ENCODE measurements at regions not wholly inside any gene's neighbourhood (a gene's known extent, or its start where the extent isn't known, plus 50 kb on each side); places are given as distances from the start of the nearest gene placed in this dataset.
"Not testable (repeated sequence)": the region's sequence is repeated elsewhere in the genome, so short reads cannot be mapped to it uniquely, and the experiment has no call there.

DNA sequence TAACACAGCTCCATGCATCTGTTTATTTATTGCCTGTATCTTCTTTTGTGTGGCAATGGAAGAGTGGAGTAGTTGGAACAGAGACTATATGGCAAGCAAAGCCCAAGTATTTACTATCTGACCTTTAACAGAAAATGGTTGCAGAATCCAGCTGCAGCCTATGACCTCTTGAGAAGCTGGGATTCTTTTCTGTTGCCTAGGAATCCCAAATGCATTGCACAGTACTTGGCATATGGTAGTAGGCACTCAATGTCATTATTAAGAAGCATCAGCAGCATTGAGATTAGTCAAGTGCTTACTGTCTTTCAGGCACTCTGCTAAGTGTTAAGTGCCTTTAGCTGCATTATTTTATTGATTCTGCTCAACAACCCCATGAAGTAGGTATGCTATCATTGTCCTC lies 331.6 kb downstream of the CCDC85A start:
- no peak for DNase-seq

DNA sequence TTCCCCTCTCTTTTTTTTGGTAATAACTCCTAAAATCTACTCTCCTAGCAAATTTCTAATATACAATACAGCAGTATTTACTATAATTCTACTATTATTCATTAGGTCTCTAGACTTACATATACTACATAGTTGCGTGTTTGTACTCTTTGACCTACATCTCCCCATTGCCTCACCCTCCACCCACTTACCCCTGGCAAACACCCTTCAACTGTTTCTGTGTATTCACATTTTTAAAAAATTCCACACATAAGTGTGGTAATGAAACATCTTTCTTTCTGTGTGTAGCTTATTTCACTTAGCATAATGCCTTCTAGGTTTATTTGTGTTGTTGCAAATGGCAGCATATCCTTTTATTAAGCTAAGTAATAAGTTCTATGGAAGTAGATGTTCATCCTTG lies 336.0 kb downstream of the CCDC85A start:
- DNase-seq: no peak

- no peak for DNase-seq
Observed at GRCh38 chr2:56522605-56523089, 338.9 kb downstream of the CCDC85A start.

- DNase-seq: no peak
Observed at GRCh38 chr2:56523816-56524215, 340.0 kb downstream of the CCDC85A start.

- DNase-seq: no peak
Observed at GRCh38 chr2:56531668-56532420, 348.1 kb downstream of the CCDC85A start.

- no peak for DNase-seq
Observed at GRCh38 chr2:56534321-56534720, 350.5 kb downstream of the CCDC85A start.

DNA sequence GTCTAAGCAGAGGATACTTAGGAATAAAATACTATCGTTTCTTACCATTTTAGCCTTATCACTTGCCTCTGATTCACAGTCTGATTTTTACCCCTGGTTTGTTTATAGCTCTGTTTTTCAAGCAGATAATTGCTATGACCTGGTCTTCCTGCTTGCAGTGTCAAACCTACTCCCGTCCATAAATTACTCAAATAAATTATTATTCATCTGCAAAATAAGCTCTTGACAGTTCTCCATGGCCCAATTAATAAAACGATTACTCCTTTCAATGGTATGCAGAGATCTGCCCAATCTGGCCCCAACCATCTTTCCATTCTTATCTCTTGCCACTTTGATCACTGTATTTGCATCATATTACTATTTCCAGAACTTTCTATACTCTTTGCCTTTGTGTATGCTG lies 354.0 kb downstream of the CCDC85A start:
- no peak for DNase-seq

- no peak for DNase-seq
Observed at GRCh38 chr2:56539618-56540017, 355.8 kb downstream of the CCDC85A start.

DNA sequence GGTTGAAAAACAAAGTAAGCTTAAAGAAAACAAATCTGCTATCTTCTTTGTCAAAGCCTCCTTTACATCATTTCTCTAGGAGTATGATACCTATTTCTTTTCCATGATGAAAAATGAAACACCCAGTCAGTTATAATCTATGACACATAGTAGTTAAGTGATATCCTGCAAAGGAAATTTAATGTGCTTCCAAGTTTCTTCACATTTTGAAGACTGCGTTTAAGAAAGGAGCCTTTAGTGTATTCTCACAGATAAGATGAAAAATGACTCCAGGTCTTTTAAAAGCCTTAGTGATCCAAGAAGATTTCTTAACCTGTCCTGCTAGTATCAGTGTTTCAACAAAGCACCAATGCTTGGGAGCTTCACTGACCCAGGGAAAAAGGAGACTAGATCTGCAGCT lies 356.7 kb downstream of the CCDC85A start:
- no peak for DNase-seq

GRCh38 chr2:56540916-56541315 lies 357.1 kb downstream of the CCDC85A start:
- no peak for DNase-seq

DNA sequence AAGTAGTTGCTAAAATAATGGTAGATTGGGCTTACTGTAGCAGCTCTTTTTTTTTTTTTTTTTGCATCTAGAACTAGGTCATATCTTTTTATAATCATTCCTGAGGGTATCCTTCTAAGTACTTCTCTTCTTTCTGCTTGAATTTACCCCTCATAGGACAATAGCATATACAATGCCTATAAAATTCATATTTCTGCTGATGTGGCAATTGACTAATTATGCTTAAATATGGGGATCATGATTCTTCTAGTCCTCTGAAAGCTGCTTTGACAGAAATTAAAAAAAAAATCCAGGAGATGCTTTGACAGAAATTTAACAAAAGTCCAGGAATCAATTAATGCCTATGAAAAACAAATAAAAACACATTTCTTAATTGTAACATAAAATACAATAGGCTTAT lies 358.4 kb downstream of the CCDC85A start:
- DNase-seq: no peak

DNA sequence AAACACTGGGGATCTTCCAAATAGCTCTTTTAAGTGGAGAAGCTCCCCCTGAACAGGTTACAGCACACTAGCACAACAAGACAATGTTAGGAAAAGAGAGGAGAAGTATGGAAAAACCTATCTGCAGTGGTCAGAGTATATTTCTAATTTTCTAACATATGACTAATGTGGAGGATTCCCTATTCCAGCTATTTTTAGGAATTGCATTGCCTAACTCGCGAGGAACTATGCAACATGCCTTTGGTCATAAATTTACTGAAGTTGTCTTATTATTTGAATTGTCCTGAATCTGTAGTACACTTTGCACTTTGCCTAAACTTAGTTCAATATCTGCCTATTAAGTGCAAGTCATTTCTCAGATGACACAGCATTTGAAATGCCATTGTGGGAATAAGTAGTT lies 381.4 kb downstream of the CCDC85A start:
- no peak for DNase-seq

DNA sequence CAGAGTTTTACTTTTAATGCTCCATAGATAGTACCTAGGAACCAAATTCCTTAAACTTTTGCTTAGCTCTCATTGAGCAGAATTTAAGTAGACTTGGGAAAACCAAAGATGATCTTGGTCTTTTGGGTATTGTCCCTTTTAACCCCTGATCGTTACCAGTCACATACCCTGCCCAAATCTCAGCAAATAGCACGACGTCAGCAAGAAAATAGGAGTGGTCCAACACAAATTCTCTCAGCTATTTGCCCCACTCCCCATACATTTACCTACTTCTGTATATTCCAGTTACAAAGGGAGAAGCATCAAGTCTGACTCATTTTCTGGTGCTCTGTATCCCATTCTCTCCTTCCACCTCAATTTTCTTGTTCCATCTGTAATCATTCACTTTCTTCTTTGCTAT lies 387.3 kb downstream of the CCDC85A start:
- DNase-seq: no peak

- DNase-seq: no peak
Observed at GRCh38 chr2:56576001-56576400, 392.2 kb downstream of the CCDC85A start.

GRCh38 chr2:56580242-56580641 lies 396.5 kb downstream of the CCDC85A start:
- DNase-seq: no peak

- no peak for DNase-seq
Observed at GRCh38 chr2:56582570-56582969, 398.8 kb downstream of the CCDC85A start.

DNA sequence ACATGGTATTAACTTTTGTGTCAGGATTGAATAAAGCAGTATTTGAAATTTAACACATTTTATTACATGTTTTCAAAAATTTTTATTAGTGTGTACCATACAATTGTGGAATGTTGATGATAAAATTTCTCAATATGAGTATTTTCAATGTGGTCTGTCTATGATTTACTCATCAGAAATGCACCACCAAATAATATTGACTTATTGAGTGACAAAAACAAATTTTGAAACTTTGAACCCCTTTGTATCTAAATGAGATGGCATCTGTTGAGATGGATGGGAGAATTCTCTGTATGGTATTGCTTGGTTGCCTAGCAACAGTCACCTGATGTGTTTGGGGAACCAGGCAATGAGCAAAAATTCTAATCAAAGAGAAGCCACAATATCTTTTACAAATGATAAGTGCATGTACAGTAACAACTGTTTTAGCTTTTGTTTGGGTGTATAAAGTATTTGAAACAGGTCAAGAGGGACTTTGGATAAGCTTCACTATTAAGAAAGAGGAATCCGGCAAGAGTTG lies 400.1 kb downstream of the CCDC85A start:
- DNase-seq: no peak

DNA sequence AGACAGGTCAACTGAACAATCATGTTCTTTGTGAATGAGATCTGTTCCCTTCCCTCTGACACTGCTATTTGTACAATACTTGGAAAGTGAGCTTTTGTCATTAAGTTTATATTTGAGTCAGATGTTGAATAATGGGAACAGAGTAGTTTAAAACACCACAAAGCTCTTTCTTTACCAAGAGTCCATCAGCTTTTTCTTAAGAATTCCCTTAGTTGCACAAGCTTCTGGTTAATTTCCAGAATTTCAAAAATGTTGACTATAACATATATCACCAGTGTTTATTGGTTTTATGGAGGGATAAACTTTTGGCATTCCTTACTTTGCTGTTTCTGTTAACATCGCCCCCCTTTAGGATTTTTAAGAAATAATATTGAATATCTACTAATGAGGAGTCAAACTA lies 403.7 kb downstream of the CCDC85A start:
- DNase-seq: no peak

DNA sequence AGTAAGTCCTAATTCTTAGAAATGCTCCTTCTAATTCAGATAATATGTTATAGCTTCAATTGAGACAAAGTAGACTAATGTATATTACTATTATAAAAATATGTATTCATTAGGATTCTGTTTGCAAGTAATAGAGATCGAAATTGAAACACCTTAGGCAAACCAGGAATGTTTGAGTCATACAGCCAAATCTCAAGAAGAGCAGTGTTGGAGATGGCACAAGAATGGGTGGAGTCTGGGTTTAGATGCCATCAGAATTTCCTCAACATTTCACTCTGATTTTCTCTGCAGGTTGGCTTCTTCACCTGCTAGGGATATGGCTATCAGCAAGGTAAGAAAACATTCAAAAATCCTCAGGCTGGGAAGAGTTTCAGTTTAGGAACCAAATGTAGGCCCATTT lies 405.4 kb downstream of the CCDC85A start:
- no peak for DNase-seq

GRCh38 chr2:56589835-56590234 lies 406.0 kb downstream of the CCDC85A start:
- DNase-seq: no peak

DNA sequence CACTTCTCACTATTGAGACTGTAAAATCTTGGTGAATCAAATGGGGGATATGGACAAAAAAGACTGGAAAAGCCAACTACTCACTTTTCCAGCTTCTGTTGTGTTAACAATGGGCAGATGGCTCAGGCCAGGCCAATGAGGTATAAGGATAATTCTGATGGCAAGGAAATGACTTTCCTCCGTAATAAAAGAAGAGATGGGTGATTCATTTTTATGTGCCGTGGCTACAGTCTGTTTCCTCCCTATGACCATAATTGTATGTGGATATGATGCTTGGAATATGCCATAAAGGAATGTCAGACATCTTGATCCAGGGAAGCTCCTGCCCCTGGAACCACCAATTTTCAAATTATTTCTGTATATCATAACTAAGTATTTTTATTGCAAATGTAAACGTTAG lies 406.8 kb downstream of the CCDC85A start:
- no peak for DNase-seq

GRCh38 chr2:56606086-56606485 lies 422.3 kb downstream of the CCDC85A start:
- not testable (repeated sequence) for DNase-seq

GRCh38 chr2:56613254-56613653 lies 429.5 kb downstream of the CCDC85A start:
- DNase-seq: no peak

DNA sequence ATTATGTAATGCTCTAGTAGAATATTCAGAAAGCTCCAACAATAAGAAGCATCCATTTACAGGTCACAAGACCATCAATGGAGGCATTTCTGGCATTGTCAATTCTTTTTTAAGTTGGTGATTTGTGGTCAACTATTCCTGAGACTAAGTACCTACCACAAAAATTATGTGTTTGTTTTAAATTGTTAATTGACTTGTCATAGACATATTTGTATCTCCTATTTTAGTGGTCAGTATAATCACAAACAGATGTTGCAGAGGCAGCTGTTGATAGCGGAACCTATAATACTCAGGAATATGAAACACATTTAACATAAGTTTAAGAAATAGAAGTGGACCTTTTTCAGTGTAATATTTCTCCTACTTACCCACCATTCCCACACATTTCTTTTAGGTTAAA lies 430.1 kb downstream of the CCDC85A start:
- DNase-seq: no peak

DNA sequence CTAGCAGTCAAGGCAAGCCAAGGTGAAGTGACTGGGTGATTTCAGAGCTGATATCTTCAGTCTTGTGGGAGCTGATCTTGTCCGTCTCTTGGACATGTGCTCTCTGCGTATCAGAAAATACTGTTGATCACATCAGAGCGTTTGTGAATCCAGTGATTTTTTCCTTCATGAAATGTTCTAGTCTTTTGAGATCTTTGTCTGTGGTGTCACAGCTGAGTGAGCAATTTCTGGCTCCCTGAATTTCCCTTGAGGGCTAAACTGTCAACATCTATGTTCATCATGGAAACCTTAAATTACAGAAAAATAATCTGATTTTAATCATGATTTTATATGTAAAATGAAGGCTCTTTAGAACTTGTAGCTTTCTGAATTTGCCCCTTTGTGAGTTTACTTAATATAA lies 432.0 kb downstream of the CCDC85A start:
- no peak for DNase-seq

Measured in activated CD4-positive, CD25-positive, alpha-beta regulatory T cell treated with anti-CD3 and anti-CD28 coated beads, Interleukin-2, amount 50 U/mL, for 72 hours (primary cell).